SK-N-SH (cell line): ENCODE measurements at regions not wholly inside any gene's neighbourhood (a gene's known extent, or its start where the extent isn't known, plus 50 kb on each side); places are given as distances from the start of the nearest gene placed in this dataset.
A peak's percentile ranks its signal among the peaks of the same experiment; 100 is the strongest.

Source experiments
- CTCF ChIA-PET: fragments of 300-600, 350-600 bp; formaldehyde crosslinking; extraction: SDS; loops from one replicate; lab custom pipeline; 2021; lab: Yijun Ruan, JAX
- POLR2A ChIA-PET: fragments of 350-600 bp; sonication (Branson Sonifier 250); formaldehyde crosslinking; extraction: SDS; loops from one replicate; lab custom pipeline; 2020; ENCODE audit warnings: antibody characterized with exemption, inconsistent platforms; lab: Yijun Ruan, JAX
- DNase-seq: peaks from one replicate; pipeline ENCODE4 v3.0.0; 2012
- H2AFZ ChIP-seq: fragments of 200-600 bp; sonication (generic); 2 replicates; pipeline ENCODE4 v1.8.1; 2016; ENCODE audit warnings: antibody characterized with exemption, mild to moderate bottlenecking, low read depth
- H3F3A ChIP-seq: fragments of 200-600 bp; sonication (generic); replicated peaks from 2 replicates; pipeline ENCODE3; 2016; ENCODE audit warnings: antibody characterized with exemption, mild to moderate bottlenecking; ENCODE audit not compliant: insufficient read depth
- H3K27ac ChIP-seq, 2 experiments: fragments of 200-500 bp in 1 of 2; fragments of 200-600 bp in 1 of 2; sonication (Bioruptor generic) in 1 of 2; sonication (generic), shearing (Covaris generic) in 1 of 2; 2 replicates each; pipeline versions ENCODE4 v1.5.1 to v1.6.1; 2014 to 2016; ENCODE audit warnings: low read depth in 2 of 2, inconsistent platforms in 1 of 2, low read length in 1 of 2, mild to moderate bottlenecking in 1 of 2, mixed read lengths in 1 of 2
- H3K27me3 ChIP-seq: fragments of 200-600 bp; sonication (generic), shearing (Covaris generic); 2 replicates; pipeline ENCODE4 v1.6.1; 2016; ENCODE audit warnings: mixed run types; ENCODE audit not compliant: insufficient read depth
- H3K36me3 ChIP-seq, 2 experiments: fragments of 200-500 bp in 1 of 2; fragments of 200-600 bp in 1 of 2; sonication (Bioruptor generic) in 1 of 2; sonication (generic) in 1 of 2; replicated peaks in 1 of 2; 2 replicates each; pipeline versions ENCODE3 to v1.5.1; 2014 to 2016; ENCODE audit warnings: low read length in 1 of 2, mild to moderate bottlenecking in 1 of 2; ENCODE audit not compliant: insufficient read depth in 2 of 2, control insufficient read depth in 1 of 2
- H3K4me1 ChIP-seq, 2 experiments: fragments of 200-500 bp in 1 of 2; fragments of 200-600 bp in 1 of 2; sonication (Bioruptor generic) in 1 of 2; sonication (generic), shearing (Covaris generic) in 1 of 2; 2 replicates each; pipeline versions ENCODE4 v1.5.1 to v1.6.1; 2014 to 2016; ENCODE audit warnings: low read depth in 1 of 2, low read length in 1 of 2, mixed run types in 1 of 2; ENCODE audit not compliant: insufficient read depth in 2 of 2, control insufficient read depth in 1 of 2
- H3K4me2 ChIP-seq: fragments of 200-600 bp; sonication (generic), shearing (Covaris generic); 2 replicates; pipeline ENCODE4 v1.6.1; 2017; ENCODE audit warnings: mixed run types
- H3K4me3 ChIP-seq, 2 experiments: fragments of 200-500 bp in 1 of 2; fragments of 200-600 bp in 1 of 2; sonication (Bioruptor generic) in 1 of 2; sonication (generic), shearing (Covaris generic) in 1 of 2; 2 replicates each; pipeline versions ENCODE4 v1.5.1 to v1.8.1; 2014 to 2016; ENCODE audit warnings: low read depth in 2 of 2, inconsistent platforms in 1 of 2, low read length in 1 of 2, mild to moderate bottlenecking in 1 of 2, mixed read lengths in 1 of 2, moderate library complexity in 1 of 2
- H3K79me2 ChIP-seq: fragments of 200-600 bp; sonication (generic); 2 replicates; pipeline ENCODE4 v1.8.1; 2017; ENCODE audit warnings: mild to moderate bottlenecking; ENCODE audit not compliant: insufficient read depth
- H3K9ac ChIP-seq: fragments of 200-600 bp; sonication (generic); 2 replicates; pipeline ENCODE4 v1.6.1; 2017; ENCODE audit warnings: mixed run types
- H3K9me2 ChIP-seq: fragments of 200-600 bp; sonication (generic); 2 replicates; pipeline ENCODE4 v1.6.1; 2017; ENCODE audit warnings: mixed run types
- H3K9me3 ChIP-seq: fragments of 200-600 bp; sonication (generic); 2 replicates; pipeline ENCODE4 v1.6.1; 2017; ENCODE audit warnings: mixed run types, mild to moderate bottlenecking, moderate library complexity
- H4K20me1 ChIP-seq: fragments of 200-600 bp; sonication (generic); 2 replicates; pipeline ENCODE4 v1.6.1; 2017; ENCODE audit warnings: mild to moderate bottlenecking, mixed run types; ENCODE audit not compliant: insufficient read depth
- CHD2 ChIP-seq: fragments of 150-350 bp; IDR thresholded peaks from 2 replicates; pipeline ENCODE4 v1.6.1; 2018; ENCODE audit warnings: low read length; ENCODE audit not compliant: partially characterized antibody
- ELF1 ChIP-seq: IDR thresholded peaks from 2 replicates; pipeline ENCODE4 v1.4.0; 2012
- EP300 ChIP-seq, 2 experiments: IDR thresholded peaks; 2 replicates each; pipeline versions ENCODE4 v1.4.0 to v1.6.1; 2012; ENCODE audit warnings: borderline replicate concordance in 1 of 2, low read depth in 1 of 2, low read length in 1 of 2
- FOSL2 ChIP-seq: IDR thresholded peaks from 2 replicates; pipeline ENCODE4 v1.4.0; 2012; ENCODE audit warnings: low read depth, mild to moderate bottlenecking, moderate library complexity, borderline replicate concordance
- FOXJ3 ChIP-seq: sonication (generic); formaldehyde crosslinking; IDR thresholded peaks from 2 replicates; pipeline ENCODE4 v1.5.1; 2020; ENCODE audit warnings: mild to moderate bottlenecking, missing genetic modification reagents
- JUND ChIP-seq: IDR thresholded peaks from 2 replicates; pipeline ENCODE4 v1.4.0; 2012
- MXI1 ChIP-seq: IDR thresholded peaks from 2 replicates; pipeline ENCODE4 v1.6.1; 2012; ENCODE audit warnings: mild to moderate bottlenecking, low read depth, low read length, improper control_type of control experiment
- NFIC ChIP-seq: IDR thresholded peaks from 2 replicates; pipeline ENCODE4 v1.4.0; 2012; ENCODE audit warnings: borderline replicate concordance
- POLR2AphosphoS5 ChIP-seq: IDR thresholded peaks from 2 replicates; pipeline ENCODE4 v1.6.1; 2012; ENCODE audit warnings: low read depth, low read length
- RCOR1 ChIP-seq: fragments of 150-350 bp; IDR thresholded peaks from 2 replicates; pipeline ENCODE4 v1.6.1; 2017; ENCODE audit warnings: antibody characterized with exemption, low read length
- RFX5 ChIP-seq: IDR thresholded peaks from 2 replicates; pipeline ENCODE4 v1.6.1; 2012; ENCODE audit warnings: mild to moderate bottlenecking, improper control_type of control experiment, low read length
- RXRA ChIP-seq: IDR thresholded peaks from 2 replicates; pipeline ENCODE4 v1.4.0; 2012; ENCODE audit warnings: low read depth, mild to moderate bottlenecking, borderline replicate concordance
- TAF1 ChIP-seq: IDR thresholded peaks from 2 replicates; pipeline ENCODE4 v1.6.1; 2012; ENCODE audit warnings: low read depth, mild to moderate bottlenecking, low read length, moderate library complexity, borderline replicate concordance
- TCF12 ChIP-seq: IDR thresholded peaks from 2 replicates; pipeline ENCODE4 v1.4.0; 2012
- WGBS: methylation state at CpG from one replicate; pipeline ENCODE4 v1.1.6; 2017; ENCODE audit warnings: low lambda C conversion rate; 5-methylcytosine and 5-hydroxymethylcytosine counted together
- TF ChIP-seq, protein P1 (sequence below): IDR thresholded peaks from 2 replicates; pipeline ENCODE4 v1.4.0; 2012; ENCODE audit warnings: low read depth
- TF ChIP-seq, protein P2 (sequence below): fragments of 150-350 bp; IDR thresholded peaks from 2 replicates; pipeline ENCODE4 v1.6.1; 2017; ENCODE audit warnings: antibody characterized with exemption, low read length, low read depth, borderline replicate concordance
- TF ChIP-seq, protein P3 (sequence below): IDR thresholded peaks from 2 replicates; pipeline ENCODE4 v1.4.0; 2012; ENCODE audit warnings: low read depth, borderline replicate concordance

DNA sequence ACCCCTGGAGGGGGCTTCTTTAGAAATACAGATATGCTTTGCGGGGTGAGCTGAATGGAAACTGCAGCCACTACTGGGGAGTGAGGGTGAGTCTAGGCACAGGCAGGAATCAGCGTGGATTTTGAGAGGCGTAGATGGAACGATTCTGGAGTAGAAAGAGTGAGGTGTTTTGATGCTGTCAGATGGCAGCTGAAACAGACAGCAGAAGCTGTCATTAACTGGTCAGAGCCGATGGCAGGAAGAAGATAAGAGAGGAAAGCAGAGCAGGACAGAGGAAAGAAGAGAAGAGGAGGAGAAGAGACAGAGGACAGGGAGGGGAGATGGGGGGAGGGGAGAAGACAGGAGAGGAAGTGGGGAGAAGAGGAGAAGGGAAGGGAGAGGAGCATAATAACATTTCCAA, 138.5 kb downstream of the LRIG2 start (continued):
- no peak for TF ChIP-seq TAF1
- no peak for TF ChIP-seq RCOR1
- TF ChIP-seq EP300 (IDR thresholded peaks at IDR 0.05; ENCODE audit: borderline replicate concordance in 1 of 2, low read depth in 1 of 2, low read length in 1 of 2) = peak in 1 of 2 experiments; percentile 80; a peak in 2 of 4 replicates
- peak; percentile 53 for TF ChIP-seq MXI1
- no peak for TF ChIP-seq FOSL2
- TF ChIP-seq, protein P1, sequence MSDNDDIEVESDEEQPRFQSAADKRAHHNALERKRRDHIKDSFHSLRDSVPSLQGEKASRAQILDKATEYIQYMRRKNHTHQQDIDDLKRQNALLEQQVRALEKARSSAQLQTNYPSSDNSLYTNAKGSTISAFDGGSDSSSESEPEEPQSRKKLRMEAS = no peak
- TF ChIP-seq, protein P2, sequence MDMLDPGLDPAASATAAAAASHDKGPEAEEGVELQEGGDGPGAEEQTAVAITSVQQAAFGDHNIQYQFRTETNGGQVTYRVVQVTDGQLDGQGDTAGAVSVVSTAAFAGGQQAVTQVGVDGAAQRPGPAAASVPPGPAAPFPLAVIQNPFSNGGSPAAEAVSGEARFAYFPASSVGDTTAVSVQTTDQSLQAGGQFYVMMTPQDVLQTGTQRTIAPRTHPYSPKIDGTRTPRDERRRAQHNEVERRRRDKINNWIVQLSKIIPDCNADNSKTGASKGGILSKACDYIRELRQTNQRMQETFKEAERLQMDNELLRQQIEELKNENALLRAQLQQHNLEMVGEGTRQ = no peak
- TF ChIP-seq FOXJ3 (CRISPR knock-in tag) = peak; percentile 63
- TF ChIP-seq, protein P3, sequence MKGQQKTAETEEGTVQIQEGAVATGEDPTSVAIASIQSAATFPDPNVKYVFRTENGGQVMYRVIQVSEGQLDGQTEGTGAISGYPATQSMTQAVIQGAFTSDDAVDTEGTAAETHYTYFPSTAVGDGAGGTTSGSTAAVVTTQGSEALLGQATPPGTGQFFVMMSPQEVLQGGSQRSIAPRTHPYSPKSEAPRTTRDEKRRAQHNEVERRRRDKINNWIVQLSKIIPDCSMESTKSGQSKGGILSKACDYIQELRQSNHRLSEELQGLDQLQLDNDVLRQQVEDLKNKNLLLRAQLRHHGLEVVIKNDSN = no peak

DNA sequence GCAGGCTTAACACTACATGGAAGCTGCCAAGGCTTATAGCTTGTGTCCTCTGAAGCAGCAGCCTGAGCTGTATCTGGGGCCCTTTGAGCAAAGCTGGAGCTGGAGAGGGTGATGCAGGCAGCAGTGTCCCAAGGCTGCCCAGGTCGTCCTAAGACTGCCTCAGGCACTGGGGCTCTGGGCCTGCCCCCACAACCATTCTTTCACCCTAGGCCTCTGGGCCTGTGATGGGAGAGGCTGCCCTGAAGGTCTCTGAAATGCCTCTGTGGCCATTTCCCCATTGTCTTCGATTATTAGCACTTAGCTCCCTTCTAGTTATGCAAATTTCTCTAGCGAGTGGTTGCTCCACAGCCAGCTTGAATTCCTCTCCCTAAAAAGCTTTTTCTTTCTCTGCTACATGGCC, 142.0 kb downstream of the LRIG2 start:
- WGBS = 45% methylated on average over 2 of the region's 3 CpGs
- Histone ChIP-seq H3K9me2 (no peaks in the 10 kb centered on the region), H3K4me3 (no peak overlapping the region), H2AFZ (no peak overlapping the region), H3K4me1 (peaks cover 0 to 56% of the 10 kb centered on the region in 2 experiments; a peak in 2 of 4 replicates), H3K36me3 (no peaks in the 10 kb centered on the region), H3K9me3 (no peaks in the 10 kb centered on the region), H3F3A (no peaks in the 10 kb centered on the region), H4K20me1 (no peaks in the 10 kb centered on the region), H3K27me3 (no peaks in the 10 kb centered on the region; the same call in 1 of the 2 replicates), H3K79me2 (no peaks in the 10 kb centered on the region), H3K4me2 (no peak overlapping the region), H3K9ac (no peak overlapping the region), H3K27ac (no peak overlapping the region)
- ChIA-PET CTCF (interaction anchor here (0.8 kb wide), 1 partner anchor 75 kb away, joined by 3 read pairs; no protein-coding TSS in a partner anchor), POLR2A (interaction anchor here (4.3 kb wide), 1 partner anchor 174 kb away, joined by 18 read pairs; the partner anchor contains the start of gene MAGI3)
- no peak for DNase-seq
- no peak for TF ChIP-seq ELF1
- TF ChIP-seq FOXJ3 (CRISPR knock-in tag) = no peak
- no peak for TF ChIP-seq RFX5
- TF ChIP-seq RXRA = no peak
- TF ChIP-seq CHD2 = no peak
- TF ChIP-seq TAF1 = no peak
- TF ChIP-seq, protein P3 = no peak
- TF ChIP-seq FOSL2 = no peak
- no peak for TF ChIP-seq JUND
- TF ChIP-seq NFIC = no peak
- no peak for TF ChIP-seq POLR2AphosphoS5
- TF ChIP-seq EP300 (IDR thresholded peaks at IDR 0.05; ENCODE audit: borderline replicate concordance in 1 of 2, low read depth in 1 of 2, low read length in 1 of 2) = no peak
- TF ChIP-seq TCF12 = no peak
